OCI-LY1 (cell line): ENCODE measurements at regions not wholly inside any gene's neighbourhood (a gene's known extent, or its start where the extent isn't known, plus 50 kb on each side); places are given as distances from the start of the nearest gene placed in this dataset.

Experiments
- H2AFZ ChIP-seq: fragments of 200-600 bp; sonication (generic), shearing (Covaris generic); 2 replicates; pipeline ENCODE4 v1.6.0; 2014; ENCODE audit warnings: antibody characterized with exemption, mild to moderate bottlenecking, low read length
- H3F3A ChIP-seq: fragments of 200-600 bp; sonication (generic), shearing (Covaris generic); 2 replicates; pipeline ENCODE4 v1.6.0; 2014; ENCODE audit warnings: mild to moderate bottlenecking, antibody characterized with exemption, low read length, moderate library complexity; ENCODE audit not compliant: insufficient read depth
- H3K27ac ChIP-seq: fragments of 200-600 bp; sonication (generic); 2 replicates; pipeline ENCODE4 v1.5.1; 2014; ENCODE audit warnings: low read length, mixed run types, mild to moderate bottlenecking, low read depth; ENCODE audit not compliant: poor library complexity, severe bottlenecking
- H3K27me3 ChIP-seq: fragments of 200-600 bp; sonication (generic); 2 replicates; pipeline ENCODE4 v1.6.0; 2014; ENCODE audit warnings: antibody characterized with exemption, mild to moderate bottlenecking, low read length, moderate library complexity; ENCODE audit not compliant: insufficient read depth
- H3K36me3 ChIP-seq: fragments of 200-600 bp; sonication (generic); 2 replicates; pipeline ENCODE4 v1.6.1; 2014; ENCODE audit warnings: mild to moderate bottlenecking, antibody characterized with exemption, low read length, moderate library complexity, mixed read lengths; ENCODE audit not compliant: insufficient read depth
- H3K4me1 ChIP-seq: fragments of 200-600 bp; sonication (generic); 2 replicates; pipeline ENCODE4 v1.5.1; 2014; ENCODE audit warnings: mild to moderate bottlenecking, low read length, moderate library complexity; ENCODE audit not compliant: insufficient read depth, severe bottlenecking
- H3K4me2 ChIP-seq: fragments of 200-600 bp; sonication (generic), shearing (Covaris generic); 2 replicates; pipeline ENCODE4 v1.6.1; 2014; ENCODE audit warnings: low read length
- H3K4me3 ChIP-seq: fragments of 200-600 bp; sonication (generic); 2 replicates; pipeline ENCODE4 v1.5.1; 2014; ENCODE audit warnings: low read length, low read depth, mild to moderate bottlenecking, mixed read lengths; ENCODE audit not compliant: poor library complexity, severe bottlenecking
- H3K79me2 ChIP-seq: fragments of 200-600 bp; shearing (Covaris generic); 2 replicates; pipeline ENCODE4 v1.6.1; 2016; ENCODE audit warnings: mixed run types, low read length, mixed read lengths; ENCODE audit not compliant: insufficient read depth
- H3K9ac ChIP-seq: fragments of 200-600 bp; sonication (generic), shearing (Covaris generic); 2 replicates; pipeline ENCODE4 v1.6.1; 2014; ENCODE audit warnings: mild to moderate bottlenecking, low read length, mixed read lengths
- H3K9me2 ChIP-seq: fragments of 200-600 bp; sonication (generic), shearing (Covaris generic); 2 replicates; pipeline ENCODE4 v1.6.1; 2014; ENCODE audit warnings: low read depth, mild to moderate bottlenecking, low read length, mixed read lengths
- H3K9me3 ChIP-seq: fragments of 200-600 bp; shearing (Covaris generic); 2 replicates; pipeline ENCODE4 v1.6.1; 2014; ENCODE audit warnings: low read length, mixed read lengths
- H4K20me1 ChIP-seq: fragments of 200-600 bp; sonication (generic), shearing (Covaris generic); 2 replicates; pipeline ENCODE4 v1.6.0; 2016; ENCODE audit warnings: mild to moderate bottlenecking, low read length; ENCODE audit not compliant: insufficient read depth
- CTCF ChIP-seq: fragments of 200-600 bp; sonication (generic), shearing (Covaris generic); IDR thresholded peaks from 2 replicates; pipeline ENCODE4 v1.5.1; 2017; ENCODE audit warnings: mild to moderate bottlenecking, antibody characterized with exemption, low read length, moderate library complexity, mixed read lengths
- EZH2 ChIP-seq: fragments of 200-600 bp; sonication (generic), shearing (Covaris generic); IDR thresholded peaks from 2 replicates; pipeline ENCODE4 v1.8.0; 2017; ENCODE audit warnings: borderline replicate concordance, mixed run types, mild to moderate bottlenecking, antibody characterized with exemption, low read length, moderate library complexity, mixed read lengths

DNA sequence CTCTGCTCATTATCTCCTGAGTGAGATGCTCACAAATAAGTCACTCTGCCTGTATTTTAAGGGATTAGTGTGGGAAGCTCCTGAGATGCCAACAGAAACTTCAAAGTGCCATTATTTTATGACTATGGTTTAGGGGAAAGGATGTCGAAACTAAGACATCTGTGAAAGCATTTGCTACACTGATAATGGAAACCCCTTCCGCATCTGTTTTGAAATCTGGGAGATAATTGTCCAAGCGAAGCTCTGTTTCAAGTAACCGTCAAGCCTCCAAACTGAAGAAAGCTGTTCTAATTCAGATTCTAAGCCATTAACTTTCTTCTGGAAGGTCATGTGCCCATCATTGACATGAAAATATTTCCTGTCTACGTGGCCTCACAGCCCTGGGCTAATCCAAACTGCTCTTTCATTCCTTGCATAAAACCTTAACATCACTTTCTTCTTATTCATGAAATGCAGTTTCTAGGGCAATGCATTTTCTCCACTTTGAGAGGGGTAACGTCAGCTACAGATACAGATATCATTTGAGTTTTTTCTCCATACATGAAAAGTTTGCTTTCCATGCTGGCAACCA, 932.0 kb downstream of the C6orf118 start:
- Histone ChIP-seq H3K9ac (no peak overlapping the region), H3K36me3 (no peaks in the 10 kb centered on the region), H2AFZ (no peak overlapping the region), H3K4me1 (no peaks in the 10 kb centered on the region), H4K20me1 (no peaks in the 10 kb centered on the region), H3K9me2 (no peaks in the 10 kb centered on the region), H3K79me2 (no peaks in the 10 kb centered on the region), H3K27me3 (no peaks in the 10 kb centered on the region), H3K27ac (no peak overlapping the region), H3K4me3 (no peak overlapping the region), H3K9me3 (no peaks in the 10 kb centered on the region), H3K4me2 (no peak overlapping the region), H3F3A (no peaks in the 10 kb centered on the region)
- TF ChIP-seq CTCF (no peak), EZH2 (no peak)

DNA sequence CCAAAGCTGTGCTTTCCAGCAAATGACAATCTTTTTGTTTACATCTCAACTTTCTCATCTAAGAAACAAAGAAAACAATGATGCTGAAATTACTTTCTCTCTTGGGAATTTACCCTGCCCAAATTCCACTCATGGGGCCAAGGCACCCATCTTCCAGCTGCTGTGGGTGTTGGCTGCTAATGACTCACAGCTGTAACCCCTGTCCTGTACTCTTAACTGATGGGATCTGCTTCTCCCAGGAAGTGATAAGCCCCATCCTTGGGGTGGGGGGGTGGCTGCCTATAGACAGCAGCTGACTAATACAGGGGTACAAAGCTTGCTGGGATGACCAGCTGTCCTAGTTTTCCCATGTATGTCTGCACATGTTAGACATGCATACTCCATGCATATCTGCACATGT, 938.6 kb downstream of the C6orf118 start:
- Histone ChIP-seq H3K4me3 (no peak overlapping the region), H3K36me3 (no peaks in the 10 kb centered on the region), H3K27ac (no peak overlapping the region), H3K9me2 (no peaks in the 10 kb centered on the region), H3F3A (no peaks in the 10 kb centered on the region), H2AFZ (no peak overlapping the region), H4K20me1 (no peaks in the 10 kb centered on the region), H3K27me3 (no peaks in the 10 kb centered on the region), H3K9ac (no peak overlapping the region), H3K9me3 (no peaks in the 10 kb centered on the region), H3K79me2 (no peaks in the 10 kb centered on the region), H3K4me1 (no peaks in the 10 kb centered on the region), H3K4me2 (no peak overlapping the region)
- TF ChIP-seq EZH2 (no peak), CTCF (no peak)

- no peak overlapping the region for H3K4me2 ChIP-seq
- H3K27me3 ChIP-seq: no peaks in the 10 kb centered on the region
- H3F3A ChIP-seq: no peaks in the 10 kb centered on the region
- no peak overlapping the region for H3K27ac ChIP-seq
- H3K9me3 ChIP-seq: no peaks in the 10 kb centered on the region
- H3K79me2 ChIP-seq: no peaks in the 10 kb centered on the region
- TF ChIP-seq CTCF (no peak), EZH2 (no peak)
- H3K4me3 ChIP-seq: no peak overlapping the region
- no peaks in the 10 kb centered on the region for H3K4me1 ChIP-seq
- H3K9me2 ChIP-seq: no peaks in the 10 kb centered on the region
- no peaks in the 10 kb centered on the region for H3K36me3 ChIP-seq
- no peaks in the 10 kb centered on the region for H4K20me1 ChIP-seq
- H2AFZ ChIP-seq: no peak overlapping the region
- no peak overlapping the region for H3K9ac ChIP-seq
Observed at GRCh38 chr6:164359441-164359840, 944.9 kb downstream of the QKI start.
